ENCODE measurements at regions not wholly inside any gene's neighbourhood (a gene's known extent, or its start where the extent isn't known, plus 50 kb on each side); places are given as distances from the start of the nearest gene placed in this dataset.

DNA sequence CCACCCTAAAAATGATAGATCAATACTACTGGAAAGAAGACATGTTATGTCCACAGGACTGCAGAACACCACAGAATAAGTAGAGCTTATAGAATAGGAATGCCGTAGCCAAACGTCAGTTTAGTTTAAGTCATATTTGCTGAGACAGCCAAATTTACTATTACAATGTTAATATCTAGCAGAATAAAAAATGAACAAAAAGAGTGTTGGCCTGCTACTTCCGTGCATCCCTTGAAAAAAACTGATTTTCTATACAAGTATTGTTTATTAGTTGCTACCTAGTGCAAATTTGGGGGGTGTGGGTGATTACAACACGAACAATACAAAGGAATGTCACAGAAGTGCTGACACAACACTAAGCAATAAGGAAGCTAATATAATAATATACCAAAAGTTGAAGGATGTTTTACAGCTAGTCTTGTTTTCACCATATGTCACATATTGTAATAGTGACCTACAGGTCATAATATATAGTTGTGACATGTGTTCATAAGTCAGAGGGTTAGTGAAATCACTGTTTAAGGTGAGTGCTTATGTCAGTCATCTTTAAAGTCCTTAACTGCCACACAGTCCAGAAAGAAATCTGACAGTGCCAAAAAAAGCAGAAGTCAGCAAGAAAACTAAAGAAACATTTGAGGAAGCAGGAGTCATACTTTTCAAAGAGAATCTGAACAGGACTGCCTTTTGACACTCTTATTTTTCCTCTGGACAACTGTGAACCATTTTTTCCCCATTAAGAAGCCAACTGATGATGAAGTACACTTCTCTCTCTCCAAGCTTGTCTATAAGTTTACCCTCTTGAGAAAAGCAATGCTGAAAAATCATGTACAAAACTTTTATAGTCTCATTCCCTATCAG is 376.4 kb downstream of the ZEB2 start:
- DNase-seq: no peak
- no peak overlapping the region for H3K27ac Mint-ChIP-seq
- peaks cover 15 to 39% (median 18%) of the 10 kb centered on the region in 3 donors for H3K36me3 Mint-ChIP-seq
- H3K4me1 Mint-ChIP-seq: no peaks in the 10 kb centered on the region
- no peaks in the 10 kb centered on the region for H3K27me3 Mint-ChIP-seq (ENCODE audit: low read depth in 3 of 3)
- H3K4me3 Mint-ChIP-seq: no peak overlapping the region
- no peaks in the 10 kb centered on the region for H3K9me3 Mint-ChIP-seq

DNA sequence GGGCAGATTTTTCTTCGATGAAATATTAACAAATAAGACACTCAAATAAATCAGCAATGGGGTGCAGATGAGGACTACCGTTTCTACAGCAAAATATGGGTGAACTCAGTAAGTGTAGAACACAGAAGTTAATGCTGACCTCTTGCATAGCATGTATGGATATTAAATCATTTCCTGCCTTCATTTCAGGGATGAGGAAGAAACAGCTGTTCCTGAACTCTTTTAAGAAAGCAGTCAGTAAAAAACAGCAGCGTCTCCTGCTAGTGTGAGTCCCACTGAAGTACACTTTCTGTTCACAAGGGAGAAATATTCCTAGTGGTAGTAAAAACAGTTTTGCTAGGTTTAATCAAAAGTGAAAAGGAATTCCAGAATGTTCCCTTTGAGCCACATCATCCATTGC is 379.0 kb downstream of the ZEB2 start:
- H3K36me3 Mint-ChIP-seq: peaks cover 24 to 56% (median 31%) of the 10 kb centered on the region in 3 donors
- H3K4me1 Mint-ChIP-seq: no peaks in the 10 kb centered on the region
- H3K9me3 Mint-ChIP-seq: no peaks in the 10 kb centered on the region
- no peak overlapping the region for H3K4me3 Mint-ChIP-seq
- H3K27ac Mint-ChIP-seq: no peak overlapping the region
- no peak for DNase-seq
- H3K27me3 Mint-ChIP-seq (ENCODE audit: low read depth in 3 of 3): no peaks in the 10 kb centered on the region

DNA sequence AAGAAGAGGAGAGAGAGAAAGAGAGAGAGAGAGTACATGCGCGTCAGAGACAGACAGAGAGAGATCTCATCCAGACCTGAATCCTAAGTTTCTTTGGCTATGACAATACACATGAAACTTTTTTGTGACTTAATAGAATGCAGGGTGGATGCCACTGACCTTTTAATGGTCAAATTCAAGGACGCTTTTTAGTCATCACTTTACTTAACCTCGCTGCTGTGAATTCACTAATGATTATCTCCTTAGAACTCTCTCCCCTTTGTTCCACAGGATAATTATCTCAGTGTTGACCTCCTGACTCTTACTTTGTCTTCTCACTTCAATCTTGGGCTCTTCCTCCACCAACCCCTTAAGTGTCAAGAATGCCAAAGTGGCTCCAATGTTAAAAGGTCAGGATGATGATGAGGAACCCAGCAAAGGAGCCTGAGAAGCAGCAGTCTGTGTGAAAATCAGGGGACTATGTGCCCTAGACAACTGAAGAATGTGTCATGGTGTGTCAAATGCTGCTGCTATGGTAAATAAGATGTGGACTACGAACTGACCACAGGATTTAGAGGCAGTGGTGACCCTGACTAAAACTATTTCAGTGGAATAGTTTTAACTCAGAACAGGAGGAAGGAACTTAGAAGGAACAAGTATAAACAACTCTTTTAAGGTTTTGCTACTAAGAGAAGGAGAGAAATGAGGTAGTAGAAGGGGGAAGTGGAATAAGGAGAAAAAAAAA is 382.1 kb downstream of the ZEB2 start:
- Mint-ChIP-seq H3K4me1 (no peaks in the 10 kb centered on the region), H3K9me3 (no peaks in the 10 kb centered on the region), H3K27me3 (ENCODE audit: low read depth in 3 of 3) (no peaks in the 10 kb centered on the region), H3K4me3 (no peak overlapping the region), H3K36me3 (peaks cover 23 to 44% (median 27%) of the 10 kb centered on the region in 3 donors), H3K27ac (peak overlapping the region in 2 of 6 donors; percentile 36 to 46)
- no peak for DNase-seq

DNA sequence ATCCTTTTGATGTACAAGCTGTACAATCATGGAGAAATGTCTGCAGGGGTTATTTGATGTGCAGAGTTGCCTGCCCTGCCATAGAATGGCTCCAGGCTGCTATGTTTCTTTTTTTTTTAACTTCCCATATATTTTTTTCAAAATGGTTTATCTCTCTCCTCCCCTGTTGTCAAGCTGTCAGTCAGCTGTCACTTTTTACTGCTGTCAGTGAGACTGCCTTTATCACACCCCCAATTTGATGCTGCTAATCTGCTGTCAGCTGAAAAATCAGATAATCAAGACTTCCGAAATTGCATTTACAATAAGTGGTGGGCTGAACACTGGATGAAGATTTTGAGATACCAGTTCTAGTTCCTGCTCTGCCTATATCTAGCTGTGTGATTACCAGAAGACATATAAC is 382.6 kb downstream of the ZEB2 start:
- no peaks in the 10 kb centered on the region for H3K4me1 Mint-ChIP-seq
- no peak overlapping the region for H3K4me3 Mint-ChIP-seq
- H3K27me3 Mint-ChIP-seq (ENCODE audit: low read depth in 3 of 3): no peaks in the 10 kb centered on the region
- no peak for DNase-seq
- peaks cover 21 to 43% (median 27%) of the 10 kb centered on the region in 3 donors for H3K36me3 Mint-ChIP-seq
- no peaks in the 10 kb centered on the region for H3K9me3 Mint-ChIP-seq
- H3K27ac Mint-ChIP-seq: peak overlapping the region in 2 of 6 donors; percentile 36 to 46

DNA sequence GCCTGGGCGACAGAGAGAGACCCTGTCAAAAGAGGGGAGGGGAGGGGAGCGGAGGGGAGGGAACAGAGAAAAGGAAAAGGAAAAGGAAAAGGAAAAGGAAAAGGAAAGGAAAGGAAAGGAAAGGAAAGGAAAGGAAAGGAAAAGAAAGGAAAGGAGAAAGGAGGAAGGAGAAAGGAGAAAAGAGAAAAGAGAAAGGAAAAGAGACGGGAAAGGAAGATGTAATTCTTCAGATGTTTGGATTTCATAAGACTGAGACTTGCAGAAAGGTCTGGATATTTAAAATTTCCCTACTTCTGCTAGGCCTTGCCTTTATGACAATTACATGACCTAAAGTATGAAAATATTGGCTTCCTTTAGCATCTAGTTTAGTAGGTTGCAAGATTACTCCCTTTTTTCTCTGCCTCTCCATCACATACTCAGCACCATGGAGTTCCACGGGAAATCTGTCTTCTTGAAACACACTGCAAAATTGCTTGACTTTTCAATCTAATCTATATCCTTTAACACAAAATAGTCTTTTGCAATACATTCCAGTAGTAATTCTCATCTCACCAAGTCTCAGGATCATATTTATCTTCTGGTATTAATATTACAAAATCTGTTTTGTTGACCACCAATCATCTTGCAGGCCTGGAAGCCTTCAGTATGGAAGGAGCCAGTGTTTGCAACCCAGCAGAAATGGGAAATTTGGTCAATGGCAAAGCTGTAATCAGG is 383.5 kb downstream of the ZEB2 start:
- no peaks in the 10 kb centered on the region for H3K4me1 Mint-ChIP-seq
- peaks cover 19 to 36% (median 27%) of the 10 kb centered on the region in 3 donors for H3K36me3 Mint-ChIP-seq
- no peak overlapping the region for H3K27ac Mint-ChIP-seq
- H3K9me3 Mint-ChIP-seq: no peaks in the 10 kb centered on the region
- no peak for DNase-seq
- H3K4me3 Mint-ChIP-seq: no peak overlapping the region
- H3K27me3 Mint-ChIP-seq (ENCODE audit: low read depth in 3 of 3): no peaks in the 10 kb centered on the region

DNA sequence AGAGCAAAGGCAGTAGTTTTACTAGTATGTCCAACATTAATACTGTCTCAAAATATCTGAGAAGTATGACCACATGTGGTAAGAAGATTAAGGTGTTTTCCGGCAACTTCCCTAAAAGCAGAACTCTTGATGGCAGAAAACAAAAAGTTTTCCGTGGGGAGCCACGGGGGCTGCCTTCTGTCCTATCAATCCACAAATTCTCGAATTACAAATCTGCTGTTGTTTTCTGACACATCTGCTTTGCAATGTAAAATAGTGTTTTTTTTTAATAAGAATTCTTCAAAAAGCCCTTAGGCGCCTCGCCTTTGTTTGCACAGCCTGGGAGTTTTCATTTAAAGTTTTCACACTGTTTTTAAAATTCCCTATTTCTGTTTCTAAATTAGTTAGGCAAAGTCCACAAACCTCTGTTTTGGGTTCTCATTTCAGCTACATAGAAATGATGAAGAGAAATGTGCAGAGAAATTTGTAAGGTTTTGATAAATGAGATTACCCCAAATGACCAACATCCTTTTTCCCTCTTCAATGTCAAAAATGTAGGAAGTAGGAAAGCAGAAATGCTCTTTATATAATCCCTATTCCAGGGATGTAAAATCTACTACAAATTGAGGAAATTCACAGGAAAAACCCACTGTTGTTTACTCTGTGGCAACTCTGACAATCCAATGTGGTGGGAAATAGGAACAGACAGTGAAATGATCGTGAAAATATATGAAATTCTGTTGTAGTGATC is 385.8 kb downstream of the ZEB2 start:
- DNase-seq: no peak
- Mint-ChIP-seq H3K4me3 (no peak overlapping the region), H3K4me1 (no peaks in the 10 kb centered on the region), H3K27me3 (ENCODE audit: low read depth in 3 of 3) (no peaks in the 10 kb centered on the region), H3K27ac (no peak overlapping the region), H3K36me3 (peaks cover 17 to 32% (median 25%) of the 10 kb centered on the region in 3 donors), H3K9me3 (no peaks in the 10 kb centered on the region)

DNA sequence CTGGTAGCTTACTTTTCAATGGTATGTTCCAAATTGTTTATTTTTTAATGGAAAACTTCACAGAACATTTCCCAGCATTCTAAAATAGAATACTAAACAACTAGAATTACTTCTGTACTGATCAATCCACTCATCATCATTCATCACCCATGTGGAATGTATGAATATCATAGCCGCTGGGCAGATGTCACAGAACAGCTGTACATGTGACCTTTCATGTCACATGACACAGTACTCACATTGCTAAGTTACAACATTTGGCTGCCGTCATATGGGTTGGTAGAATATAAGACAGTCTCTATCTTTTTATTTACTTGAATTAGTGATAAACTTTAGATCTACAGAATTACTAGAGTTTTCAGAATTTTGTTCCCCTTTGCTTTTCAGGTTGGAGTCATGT is 387.6 kb downstream of the ZEB2 start:
- H3K27ac Mint-ChIP-seq: no peak overlapping the region
- H3K27me3 Mint-ChIP-seq (ENCODE audit: low read depth in 3 of 3): no peaks in the 10 kb centered on the region
- H3K4me3 Mint-ChIP-seq: no peak overlapping the region
- DNase-seq: no peak
- no peaks in the 10 kb centered on the region for H3K4me1 Mint-ChIP-seq
- no peaks in the 10 kb centered on the region for H3K9me3 Mint-ChIP-seq
- H3K36me3 Mint-ChIP-seq: peaks cover 9 to 21% (median 12%) of the 10 kb centered on the region in 3 donors

DNA sequence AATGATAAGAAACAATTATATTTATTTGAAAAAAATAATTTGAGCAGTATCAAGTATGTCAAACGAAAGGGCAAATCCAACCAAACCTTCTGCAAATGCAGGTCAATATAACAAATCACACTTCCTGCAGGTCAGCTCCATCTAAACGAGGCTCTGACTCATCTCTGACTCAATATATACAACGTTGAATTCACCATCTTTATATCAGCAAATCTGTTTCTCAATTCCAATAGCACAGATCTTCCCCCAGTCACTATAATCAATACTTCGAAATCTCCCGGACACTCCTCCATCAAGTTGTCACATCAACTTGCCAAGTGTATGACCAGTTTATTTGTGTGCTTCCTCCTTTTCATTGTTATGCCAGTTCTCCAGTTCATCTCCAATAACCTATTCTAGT is 388.9 kb downstream of the ZEB2 start:
- H3K4me1 Mint-ChIP-seq: no peaks in the 10 kb centered on the region
- no peak overlapping the region for H3K27ac Mint-ChIP-seq
- no peaks in the 10 kb centered on the region for H3K27me3 Mint-ChIP-seq (ENCODE audit: low read depth in 3 of 3)
- H3K9me3 Mint-ChIP-seq: no peaks in the 10 kb centered on the region
- peaks cover 7 to 16% (median 10%) of the 10 kb centered on the region in 3 donors for H3K36me3 Mint-ChIP-seq
- DNase-seq: no peak
- H3K4me3 Mint-ChIP-seq: no peak overlapping the region

DNA sequence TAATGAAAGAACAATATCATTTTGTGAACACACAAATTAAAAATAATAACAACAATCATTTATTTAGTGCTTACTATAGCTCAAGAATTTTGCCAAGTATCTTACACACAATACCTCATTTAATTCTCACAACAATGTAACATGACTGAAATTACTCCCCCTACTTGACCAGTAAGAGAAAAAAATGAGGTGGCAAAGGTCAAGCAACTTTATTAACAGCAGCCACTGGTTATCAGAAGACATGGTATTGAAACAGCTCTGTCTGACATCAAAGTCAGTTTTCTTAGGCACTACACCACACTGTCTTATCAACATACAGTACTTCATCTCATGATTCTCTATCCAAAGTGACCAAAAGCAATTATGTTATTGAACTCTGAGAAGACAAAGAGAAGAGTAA is 389.4 kb downstream of the ZEB2 start:
- Mint-ChIP-seq H3K36me3 (peaks cover 9 to 15% (median 10%) of the 10 kb centered on the region in 3 donors), H3K27ac (no peak overlapping the region), H3K9me3 (no peaks in the 10 kb centered on the region), H3K4me1 (no peaks in the 10 kb centered on the region), H3K27me3 (ENCODE audit: low read depth in 3 of 3) (no peaks in the 10 kb centered on the region), H3K4me3 (no peak overlapping the region)
- no peak for DNase-seq

DNA sequence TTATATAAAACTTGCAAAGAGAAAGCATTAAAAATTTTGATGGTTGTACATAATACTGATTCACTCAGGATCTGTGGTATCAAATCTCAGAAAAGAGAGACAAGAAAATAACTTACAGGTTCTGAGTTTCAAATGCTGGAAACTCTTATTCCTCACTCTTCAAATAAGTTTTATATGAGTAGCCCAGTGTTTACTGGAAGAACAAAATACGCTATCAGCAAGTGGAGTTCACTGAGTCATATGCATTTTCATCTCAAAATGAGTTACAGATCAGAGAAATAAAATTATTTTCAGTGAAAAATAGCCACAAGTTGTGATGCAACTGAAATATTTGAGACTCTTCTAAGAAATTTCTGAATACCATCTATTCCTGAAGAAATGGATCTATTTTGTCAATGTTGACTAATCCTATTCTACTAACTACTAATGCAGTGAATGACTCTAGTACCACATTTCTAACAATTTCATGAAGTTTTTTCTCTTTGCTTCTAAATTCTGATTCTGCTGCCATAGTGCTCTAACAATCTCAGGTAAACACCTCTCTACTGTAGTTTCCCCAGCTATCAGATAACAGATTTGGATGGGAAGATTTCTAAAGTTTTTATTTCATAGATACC is 391.7 kb downstream of the ZEB2 start:
- H3K27ac Mint-ChIP-seq: no peak overlapping the region

DNA sequence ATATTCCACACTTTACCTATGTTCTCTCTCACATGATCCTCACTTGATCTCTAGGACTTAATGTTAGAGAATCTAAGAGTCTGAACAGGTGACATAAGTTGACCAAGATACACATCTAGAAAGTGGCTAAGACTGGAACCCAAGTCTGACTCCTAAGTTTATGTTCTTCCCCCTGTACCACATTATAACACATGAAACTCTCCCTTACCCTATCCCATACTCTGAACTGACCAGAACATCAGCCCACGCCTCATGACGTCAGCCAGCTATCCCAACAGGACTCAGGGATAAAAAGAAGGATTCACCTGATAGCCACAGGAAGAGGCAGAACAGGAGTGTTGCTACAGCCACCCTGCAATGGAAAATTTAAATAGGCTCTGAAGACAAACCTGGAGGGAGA is 392.2 kb downstream of the ZEB2 start:
- H3K9me3 Mint-ChIP-seq: no peaks in the 10 kb centered on the region
- no peak overlapping the region for H3K4me3 Mint-ChIP-seq
- peaks cover 8 to 23% (median 13%) of the 10 kb centered on the region in 3 donors for H3K36me3 Mint-ChIP-seq
- no peak for DNase-seq
- peaks cover 0 to 1% (median 0%) of the 10 kb centered on the region in 3 donors for H3K27me3 Mint-ChIP-seq (ENCODE audit: low read depth in 3 of 3)
- no peak overlapping the region for H3K27ac Mint-ChIP-seq
- no peaks in the 10 kb centered on the region for H3K4me1 Mint-ChIP-seq

More for the DNA sequence above, 391.7 kb downstream of the ZEB2 start:
- Mint-ChIP-seq H3K36me3 (peaks cover 8 to 22% (median 13%) of the 10 kb centered on the region in 3 donors), H3K4me1 (no peaks in the 10 kb centered on the region), H3K27me3 (ENCODE audit: low read depth in 3 of 3) (peaks cover 0 to 1% (median 0%) of the 10 kb centered on the region in 3 donors), H3K9me3 (no peaks in the 10 kb centered on the region), H3K4me3 (no peak overlapping the region)
- no peak for DNase-seq

DNA sequence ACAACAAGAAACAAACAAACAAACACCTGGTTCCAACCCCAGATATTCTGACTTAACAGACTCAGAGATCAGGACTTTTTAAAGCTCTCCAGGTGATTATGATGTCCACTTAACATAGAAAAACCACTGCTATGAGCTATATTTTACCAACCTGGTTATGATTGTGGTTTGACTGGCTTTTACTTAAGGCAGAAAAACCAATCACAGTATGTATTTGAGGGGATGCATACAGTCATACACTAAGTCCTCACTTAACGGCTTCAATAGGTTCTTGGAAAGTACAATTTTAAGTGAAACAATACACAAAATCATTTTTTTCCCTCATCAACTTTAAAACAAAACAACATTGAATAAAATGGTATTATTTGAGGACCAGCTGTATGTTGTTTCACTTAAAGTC is 393.6 kb downstream of the ZEB2 start:
- H3K4me1 Mint-ChIP-seq: no peaks in the 10 kb centered on the region
- no peaks in the 10 kb centered on the region for H3K9me3 Mint-ChIP-seq
- no peak overlapping the region for H3K27ac Mint-ChIP-seq
- H3K4me3 Mint-ChIP-seq: no peak overlapping the region
- H3K27me3 Mint-ChIP-seq (ENCODE audit: low read depth in 3 of 3): peaks cover 0 to 1% (median 0%) of the 10 kb centered on the region in 3 donors
- peaks cover 8 to 27% (median 12%) of the 10 kb centered on the region in 3 donors for H3K36me3 Mint-ChIP-seq
- DNase-seq: no peak

DNA sequence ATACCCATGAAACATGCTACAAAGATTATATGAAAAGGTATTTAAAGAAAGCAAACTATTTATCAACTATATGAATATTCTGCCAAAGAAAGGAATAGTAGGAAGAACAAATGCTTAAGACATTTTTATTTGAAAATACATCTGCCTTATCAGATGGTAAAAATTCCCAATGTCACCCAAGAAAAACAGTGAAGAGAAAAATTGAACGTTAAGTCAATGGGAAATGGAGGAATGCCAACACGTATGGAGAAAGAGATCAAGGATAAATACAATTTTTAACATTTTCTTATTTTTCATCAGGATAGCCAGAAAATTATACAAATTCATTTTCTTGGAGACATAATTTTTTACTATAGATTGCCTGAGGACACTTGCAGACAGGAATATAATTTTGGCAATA is 394.2 kb downstream of the ZEB2 start:
- peaks cover 0 to 1% (median 0%) of the 10 kb centered on the region in 3 donors for H3K27me3 Mint-ChIP-seq (ENCODE audit: low read depth in 3 of 3)
- H3K9me3 Mint-ChIP-seq: no peaks in the 10 kb centered on the region
- no peak overlapping the region for H3K4me3 Mint-ChIP-seq
- no peaks in the 10 kb centered on the region for H3K4me1 Mint-ChIP-seq
- H3K36me3 Mint-ChIP-seq: peaks cover 8 to 27% (median 8%) of the 10 kb centered on the region in 3 donors
- no peak for DNase-seq
- H3K27ac Mint-ChIP-seq: no peak overlapping the region
